Esophagus muscularis mucosa (tissue), 3 donors: ENCODE measurements at regions not wholly inside any gene's neighbourhood (a gene's known extent, or its start where the extent isn't known, plus 50 kb on each side); places are given as distances from the start of the nearest gene placed in this dataset.

ENCODE experiments used
- CTCF ChIP-seq, 3 experiments: fragments of 200-600 bp in 2 of 3; fragments of 450-650 bp in 1 of 3; sonication (generic) in 2 of 3; IDR thresholded peaks; one replicate each; pipeline ENCODE4 v1.5.1; 2017 to 2019; ENCODE audit warnings: antibody characterized with exemption in 3 of 3, mild to moderate bottlenecking in 2 of 3, moderate library complexity in 1 of 3
- POLR2A ChIP-seq: fragments of 450-650 bp; IDR thresholded peaks from one replicate; pipeline ENCODE4 v1.6.1; 2017; ENCODE audit warnings: antibody characterized with exemption, moderate library complexity, mild to moderate bottlenecking, low read depth

- TF ChIP-seq POLR2A (no peak), CTCF (IDR thresholded peaks at IDR 0.05) (no peak)
These were observed 135.9 kb upstream of the SGCG start for GRCh38 chr13:23044906-23045305.
